CD4-positive, alpha-beta T cell treated with Interleukin-10 for 1 hour (primary cell): ENCODE measurements at regions not wholly inside any gene's neighbourhood (a gene's known extent, or its start where the extent isn't known, plus 50 kb on each side); places are given as distances from the start of the nearest gene placed in this dataset.

ENCODE experiments used
- DNase-seq: peaks from one replicate; pipeline ENCODE4 v3.0.0-alpha.2; 2020

GRCh38 chr6:40743226-40743625, 156.1 kb upstream of the LRFN2 start:
- DNase-seq: no peak

GRCh38 chr6:40740518-40740917, 153.4 kb upstream of the LRFN2 start:
- DNase-seq: no peak

GRCh38 chr6:40738551-40739193, 151.5 kb upstream of the LRFN2 start:
- DNase-seq: no peak

- DNase-seq: no peak
Observed at GRCh38 chr6:40735521-40735920, 148.4 kb upstream of the LRFN2 start.

- no peak for DNase-seq
Observed at GRCh38 chr6:40735121-40735520, 148.0 kb upstream of the LRFN2 start.

- DNase-seq: no peak
Observed at GRCh38 chr6:40734607-40735006, 147.4 kb upstream of the LRFN2 start.

GRCh38 chr6:40733770-40734396, 146.7 kb upstream of the LRFN2 start:
- DNase-seq: no peak

GRCh38 chr6:40733290-40733689, 146.1 kb upstream of the LRFN2 start:
- no peak for DNase-seq

GRCh38 chr6:40732878-40733277, 145.7 kb upstream of the LRFN2 start:
- DNase-seq: no peak

- DNase-seq: no peak
Observed at GRCh38 chr6:40728643-40729042, 141.5 kb upstream of the LRFN2 start.

- no peak for DNase-seq
Observed at GRCh38 chr6:40727271-40727670, 140.1 kb upstream of the LRFN2 start.

GRCh38 chr6:40726853-40727252, 139.7 kb upstream of the LRFN2 start:
- DNase-seq: no peak

GRCh38 chr6:40725390-40725789, 138.2 kb upstream of the LRFN2 start:
- no peak for DNase-seq

- no peak for DNase-seq
Observed at GRCh38 chr6:40724886-40725285, 137.7 kb upstream of the LRFN2 start.

GRCh38 chr6:40723967-40724366, 136.8 kb upstream of the LRFN2 start:
- no peak for DNase-seq

GRCh38 chr6:40722553-40723258, 135.5 kb upstream of the LRFN2 start:
- no peak for DNase-seq

- DNase-seq: no peak
Observed at GRCh38 chr6:40722091-40722490, 134.9 kb upstream of the LRFN2 start.

- no peak for DNase-seq
Observed at GRCh38 chr6:40721271-40721952, 134.2 kb upstream of the LRFN2 start.

- no peak for DNase-seq
Observed at GRCh38 chr6:40720375-40720748, 133.2 kb upstream of the LRFN2 start.

GRCh38 chr6:40719671-40720374, 132.7 kb upstream of the LRFN2 start:
- DNase-seq: no peak

GRCh38 chr6:40718401-40718800, 131.2 kb upstream of the LRFN2 start:
- DNase-seq: no peak

GRCh38 chr6:40717411-40718057, 130.4 kb upstream of the LRFN2 start:
- DNase-seq: no peak
